ENCODE measurements at regions not wholly inside any gene's neighbourhood (a gene's known extent, or its start where the extent isn't known, plus 50 kb on each side); places are given as distances from the start of the nearest gene placed in this dataset.

- no peak for TF ChIP-seq CHD7 (IDR thresholded peaks at IDR 0.05; ENCODE audit: insufficient replicate concordance, low read length)
- no peak for TF ChIP-seq CEBPB (IDR thresholded peaks at IDR 0.05; ENCODE audit: low read depth, low read length)
- TF ChIP-seq BRCA1 (IDR thresholded peaks at IDR 0.05; ENCODE audit: low read depth, low read length) = no peak
- no peak for TF ChIP-seq HDAC2 (IDR thresholded peaks at IDR 0.05; ENCODE audit: borderline replicate concordance in 1 of 2, low read depth in 2 of 2, low read length in 2 of 2)
- TF ChIP-seq NRF1 (IDR thresholded peaks at IDR 0.05; ENCODE audit: low read depth, low read length) = no peak
- no peak for TF ChIP-seq ATF2 (IDR thresholded peaks at IDR 0.05; ENCODE audit: low read length)
- TF ChIP-seq GTF2F1 (IDR thresholded peaks at IDR 0.05; ENCODE audit: borderline replicate concordance, low read depth, low read length) = no peak
- TF ChIP-seq SIRT6 (IDR thresholded peaks at IDR 0.05; ENCODE audit: low read length) = no peak
- no peak for TF ChIP-seq GABPA (IDR thresholded peaks at IDR 0.05; ENCODE audit: borderline replicate concordance, insufficient read depth, low read length)
- TF ChIP-seq E2F6 (IDR thresholded peaks at IDR 0.05) = no peak
Measured at GRCh38 chr15:87200149-87200548, 1056.4 kb downstream of the NTRK3 start (continued).
